SK-N-SH treated with all-trans-retinoic acid at 6 μM for 48 hours (cell line): ENCODE measurements at regions not wholly inside any gene's neighbourhood (a gene's known extent, or its start where the extent isn't known, plus 50 kb on each side); places are given as distances from the start of the nearest gene placed in this dataset.

ENCODE experiments used
- ATAC-seq: fragments of 200-7000 bp; cut with Tn5 transposase; 3 replicates; pipeline ENCODE4 v1.9.1; 2020; ENCODE audit warnings: mild to moderate bottlenecking, moderate library complexity
- ARNTL ChIP-seq: fragments of 450-650 bp; formaldehyde crosslinking; IDR thresholded peaks from 2 replicates; pipeline ENCODE4 v1.5.0; 2020; ENCODE audit warnings: low read depth, mild to moderate bottlenecking, moderate library complexity, borderline replicate concordance
- BACH2 ChIP-seq: fragments of 250-450 bp; sonication (Bioruptor Pico); IDR thresholded peaks from 2 replicates; pipeline ENCODE4 v1.9.0; 2021; ENCODE audit warnings: mild to moderate bottlenecking, borderline replicate concordance
- CSDC2 ChIP-seq: fragments of 250-450 bp; sonication (Bioruptor Pico); IDR thresholded peaks from 2 replicates; pipeline ENCODE4 v1.5.0; 2020; ENCODE audit warnings: mild to moderate bottlenecking, moderate library complexity
- ESRRG ChIP-seq: fragments of 250-450 bp; sonication (Bioruptor Pico); IDR thresholded peaks from 2 replicates; pipeline ENCODE4 v1.6.1; 2021; ENCODE audit warnings: mild to moderate bottlenecking
- GLIS3 ChIP-seq: fragments of 250-450 bp; sonication (Bioruptor Pico); IDR thresholded peaks from 2 replicates; pipeline ENCODE4 v1.5.0; 2020; ENCODE audit warnings: mild to moderate bottlenecking, moderate library complexity
- ISL1 ChIP-seq: fragments of 250-450 bp; sonication (Bioruptor Pico); IDR thresholded peaks from 2 replicates; pipeline ENCODE4 v2.1.2; 2022; ENCODE audit warnings: mild to moderate bottlenecking, moderate library complexity
- OSR1 ChIP-seq: fragments of 250-450 bp; sonication (Bioruptor Pico); IDR thresholded peaks from 2 replicates; pipeline ENCODE4 v1.8.0; 2022; ENCODE audit warnings: moderate library complexity, mild to moderate bottlenecking, inconsistent platforms
- PPARA ChIP-seq: fragments of 250-450 bp; sonication (Bioruptor Pico); IDR thresholded peaks from 2 replicates; pipeline ENCODE4 v1.5.0; 2020; ENCODE audit warnings: mild to moderate bottlenecking, borderline replicate concordance
- RARB ChIP-seq: fragments of 250-450 bp; sonication (Bioruptor Pico); IDR thresholded peaks from 2 replicates; pipeline ENCODE4 v1.8.0; 2021; ENCODE audit warnings: mild to moderate bottlenecking, moderate library complexity
- SNAI2 ChIP-seq: fragments of 250-450 bp; sonication (Bioruptor Pico); IDR thresholded peaks from 2 replicates; pipeline ENCODE4 v1.5.0; 2020; ENCODE audit warnings: mild to moderate bottlenecking, moderate library complexity
- TCF4 ChIP-seq: fragments of 250-450 bp; sonication (Bioruptor Pico); IDR thresholded peaks from 2 replicates; pipeline ENCODE4 v1.8.0; 2021; ENCODE audit warnings: mild to moderate bottlenecking, moderate library complexity, borderline replicate concordance
- TOX ChIP-seq: fragments of 250-450 bp; sonication (Bioruptor Pico); IDR thresholded peaks from 2 replicates; pipeline ENCODE4 v1.8.0; 2021; ENCODE audit warnings: mild to moderate bottlenecking, moderate library complexity, borderline replicate concordance
- ZC3H10 ChIP-seq: fragments of 250-450 bp; sonication (Bioruptor Pico); IDR thresholded peaks from 2 replicates; pipeline ENCODE4 v1.5.1; 2021; ENCODE audit warnings: mild to moderate bottlenecking, moderate library complexity
- ZFP3 ChIP-seq: fragments of 250-450 bp; sonication (Bioruptor Pico); IDR thresholded peaks from 2 replicates; pipeline ENCODE4 v1.5.0; 2020; ENCODE audit warnings: mild to moderate bottlenecking, moderate library complexity
- ZFP30 ChIP-seq: fragments of 450-650 bp; formaldehyde crosslinking; IDR thresholded peaks from 2 replicates; pipeline ENCODE4 v1.5.0; 2022; ENCODE audit warnings: mild to moderate bottlenecking, moderate library complexity
- ZNF565 ChIP-seq: fragments of 450-650 bp; formaldehyde crosslinking; conservative IDR thresholded peaks from 2 replicates; pipeline ENCODE4 v1.5.0; 2020; ENCODE audit warnings: low read depth, mild to moderate bottlenecking, moderate library complexity
- ZNF8 ChIP-seq: fragments of 450-650 bp; formaldehyde crosslinking; IDR thresholded peaks from 2 replicates; pipeline ENCODE4 v1.5.0; 2020; ENCODE audit warnings: mild to moderate bottlenecking, moderate library complexity
- TF ChIP-seq, protein P1 (sequence below): fragments of 250-450 bp; sonication (Bioruptor Pico); IDR thresholded peaks from 2 replicates; pipeline ENCODE4 v1.8.0; 2020; ENCODE audit warnings: mild to moderate bottlenecking, moderate library complexity, borderline replicate concordance
- TF ChIP-seq, protein P2 (sequence below): fragments of 250-450 bp; sonication (Bioruptor Pico); IDR thresholded peaks from 2 replicates; pipeline ENCODE4 v1.8.0; 2021; ENCODE audit warnings: low read depth, mild to moderate bottlenecking, moderate library complexity, borderline replicate concordance
- TF ChIP-seq, protein P3 (sequence below): fragments of 250-450 bp; sonication (Bioruptor Pico); IDR thresholded peaks from 2 replicates; pipeline ENCODE4 v1.5.1; 2021; ENCODE audit warnings: mild to moderate bottlenecking, moderate library complexity
- TF ChIP-seq, protein P4 (sequence below): fragments of 250-450 bp; sonication (Bioruptor Pico); IDR thresholded peaks from 2 replicates; pipeline ENCODE4 v1.5.1; 2020; ENCODE audit warnings: low read depth, mild to moderate bottlenecking, moderate library complexity

DNA sequence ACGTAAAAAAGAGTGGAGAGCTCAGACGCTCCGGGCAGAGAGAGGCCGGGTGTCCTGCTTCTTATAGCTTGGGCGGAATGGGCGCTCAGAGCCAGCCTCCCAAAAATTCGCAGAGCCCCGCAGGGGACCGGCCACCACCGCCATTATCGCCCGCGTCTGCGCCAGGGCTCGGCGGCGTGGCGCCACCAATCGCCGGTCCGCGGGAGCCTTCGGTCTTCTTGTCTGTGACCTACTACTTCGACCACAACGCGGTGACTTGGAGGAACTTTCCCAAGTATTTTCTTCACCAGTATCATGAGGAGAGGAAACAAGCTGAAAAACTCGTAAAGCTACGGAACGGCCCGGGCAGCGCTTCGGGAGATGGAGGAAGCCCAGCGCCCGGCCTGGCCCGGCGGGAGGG is 1138.1 kb upstream of the CHAC2 start:
- no peak for ATAC-seq
- TF ChIP-seq ESRRG (CRISPR knock-in tag) (no peak), RARB (CRISPR knock-in tag) (no peak), ISL1 (CRISPR knock-in tag) (no peak), ZC3H10 (CRISPR knock-in tag) (no peak), ZNF565 (no peak), TCF4 (CRISPR knock-in tag) (no peak), PPARA (CRISPR knock-in tag) (no peak), SNAI2 (CRISPR knock-in tag) (no peak), TOX (no peak)
- TF ChIP-seq, protein P1, sequence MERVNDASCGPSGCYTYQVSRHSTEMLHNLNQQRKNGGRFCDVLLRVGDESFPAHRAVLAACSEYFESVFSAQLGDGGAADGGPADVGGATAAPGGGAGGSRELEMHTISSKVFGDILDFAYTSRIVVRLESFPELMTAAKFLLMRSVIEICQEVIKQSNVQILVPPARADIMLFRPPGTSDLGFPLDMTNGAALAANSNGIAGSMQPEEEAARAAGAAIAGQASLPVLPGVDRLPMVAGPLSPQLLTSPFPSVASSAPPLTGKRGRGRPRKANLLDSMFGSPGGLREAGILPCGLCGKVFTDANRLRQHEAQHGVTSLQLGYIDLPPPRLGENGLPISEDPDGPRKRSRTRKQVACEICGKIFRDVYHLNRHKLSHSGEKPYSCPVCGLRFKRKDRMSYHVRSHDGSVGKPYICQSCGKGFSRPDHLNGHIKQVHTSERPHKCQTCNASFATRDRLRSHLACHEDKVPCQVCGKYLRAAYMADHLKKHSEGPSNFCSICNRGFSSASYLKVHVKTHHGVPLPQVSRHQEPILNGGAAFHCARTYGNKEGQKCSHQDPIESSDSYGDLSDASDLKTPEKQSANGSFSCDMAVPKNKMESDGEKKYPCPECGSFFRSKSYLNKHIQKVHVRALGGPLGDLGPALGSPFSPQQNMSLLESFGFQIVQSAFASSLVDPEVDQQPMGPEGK (CRISPR knock-in tag), result no peak
- TF ChIP-seq, all 23 proteins: peak for 0

DNA sequence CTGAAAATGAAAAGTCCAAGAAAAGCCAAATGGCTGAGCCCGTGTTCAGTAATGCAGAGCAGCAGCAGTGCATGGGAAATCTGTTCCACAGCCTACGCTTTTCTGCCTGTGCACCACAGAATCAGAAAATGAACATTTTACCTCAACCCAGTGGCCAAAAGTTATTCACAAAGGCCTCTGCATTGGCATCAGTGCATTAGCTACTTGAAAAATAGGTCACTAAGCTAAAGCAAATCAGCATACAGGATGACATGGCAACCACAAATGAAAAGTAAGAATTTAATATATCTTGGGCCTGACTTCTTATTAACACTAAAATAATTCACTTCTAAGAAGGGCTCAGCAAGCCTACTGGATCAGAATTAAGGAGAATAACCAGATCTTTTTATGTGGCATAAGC is 1145.3 kb upstream of the CHAC2 start:
- no peak for TF ChIP-seq TCF4 (CRISPR knock-in tag)
- no peak for TF ChIP-seq PPARA (CRISPR knock-in tag)

DNA sequence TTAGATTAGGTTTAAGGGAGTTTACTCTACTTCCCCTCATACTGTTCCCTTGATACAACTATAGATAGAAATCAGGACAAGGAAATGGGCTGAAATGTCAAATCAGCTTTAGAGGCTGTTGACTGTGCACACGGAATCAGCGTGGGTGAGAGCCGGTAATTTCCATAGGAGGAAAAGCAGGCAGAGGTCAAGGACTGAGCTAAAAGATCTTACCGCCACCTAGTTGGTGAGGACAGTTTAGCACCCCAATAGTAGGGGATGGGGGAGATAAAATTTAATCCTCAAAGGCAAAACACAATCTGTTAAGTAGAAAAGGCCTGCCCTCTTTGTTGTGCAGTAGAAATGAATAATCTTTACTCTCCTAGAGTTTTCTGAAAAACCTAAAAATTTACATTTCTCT is 1154.5 kb upstream of the CHAC2 start:
- TF ChIP-seq GLIS3 (CRISPR knock-in tag) (no peak), ESRRG (CRISPR knock-in tag) (no peak), SNAI2 (CRISPR knock-in tag) (no peak), ISL1 (CRISPR knock-in tag) (no peak), ZNF8 (CRISPR knock-in tag) (no peak), ZNF565 (no peak), TCF4 (CRISPR knock-in tag) (no peak), ZFP3 (CRISPR knock-in tag) (no peak), PPARA (CRISPR knock-in tag) (no peak), ARNTL (CRISPR knock-in tag) (no peak), BACH2 (no peak), CSDC2 (CRISPR knock-in tag) (no peak), TOX (no peak), RARB (CRISPR knock-in tag) (no peak), ZFP30 (CRISPR knock-in tag) (no peak), OSR1 (no peak)
- TF ChIP-seq, protein P2, sequence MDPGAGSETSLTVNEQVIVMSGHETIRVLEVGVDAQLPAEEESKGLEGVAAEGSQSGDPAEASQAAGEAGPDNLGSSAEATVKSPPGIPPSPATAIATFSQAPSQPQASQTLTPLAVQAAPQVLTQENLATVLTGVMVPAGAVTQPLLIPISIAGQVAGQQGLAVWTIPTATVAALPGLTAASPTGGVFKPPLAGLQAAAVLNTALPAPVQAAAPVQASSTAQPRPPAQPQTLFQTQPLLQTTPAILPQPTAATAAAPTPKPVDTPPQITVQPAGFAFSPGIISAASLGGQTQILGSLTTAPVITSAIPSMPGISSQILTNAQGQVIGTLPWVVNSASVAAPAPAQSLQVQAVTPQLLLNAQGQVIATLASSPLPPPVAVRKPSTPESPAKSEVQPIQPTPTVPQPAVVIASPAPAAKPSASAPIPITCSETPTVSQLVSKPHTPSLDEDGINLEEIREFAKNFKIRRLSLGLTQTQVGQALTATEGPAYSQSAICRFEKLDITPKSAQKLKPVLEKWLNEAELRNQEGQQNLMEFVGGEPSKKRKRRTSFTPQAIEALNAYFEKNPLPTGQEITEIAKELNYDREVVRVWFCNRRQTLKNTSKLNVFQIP (CRISPR knock-in tag), result no peak
- TF ChIP-seq, protein P3, sequence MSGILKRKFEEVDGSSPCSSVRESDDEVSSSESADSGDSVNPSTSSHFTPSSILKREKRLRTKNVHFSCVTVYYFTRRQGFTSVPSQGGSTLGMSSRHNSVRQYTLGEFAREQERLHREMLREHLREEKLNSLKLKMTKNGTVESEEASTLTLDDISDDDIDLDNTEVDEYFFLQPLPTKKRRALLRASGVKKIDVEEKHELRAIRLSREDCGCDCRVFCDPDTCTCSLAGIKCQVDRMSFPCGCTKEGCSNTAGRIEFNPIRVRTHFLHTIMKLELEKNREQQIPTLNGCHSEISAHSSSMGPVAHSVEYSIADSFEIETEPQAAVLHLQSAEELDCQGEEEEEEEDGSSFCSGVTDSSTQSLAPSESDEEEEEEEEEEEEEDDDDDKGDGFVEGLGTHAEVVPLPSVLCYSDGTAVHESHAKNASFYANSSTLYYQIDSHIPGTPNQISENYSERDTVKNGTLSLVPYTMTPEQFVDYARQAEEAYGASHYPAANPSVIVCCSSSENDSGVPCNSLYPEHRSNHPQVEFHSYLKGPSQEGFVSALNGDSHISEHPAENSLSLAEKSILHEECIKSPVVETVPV (CRISPR knock-in tag), result no peak
- TF ChIP-seq, protein P4, sequence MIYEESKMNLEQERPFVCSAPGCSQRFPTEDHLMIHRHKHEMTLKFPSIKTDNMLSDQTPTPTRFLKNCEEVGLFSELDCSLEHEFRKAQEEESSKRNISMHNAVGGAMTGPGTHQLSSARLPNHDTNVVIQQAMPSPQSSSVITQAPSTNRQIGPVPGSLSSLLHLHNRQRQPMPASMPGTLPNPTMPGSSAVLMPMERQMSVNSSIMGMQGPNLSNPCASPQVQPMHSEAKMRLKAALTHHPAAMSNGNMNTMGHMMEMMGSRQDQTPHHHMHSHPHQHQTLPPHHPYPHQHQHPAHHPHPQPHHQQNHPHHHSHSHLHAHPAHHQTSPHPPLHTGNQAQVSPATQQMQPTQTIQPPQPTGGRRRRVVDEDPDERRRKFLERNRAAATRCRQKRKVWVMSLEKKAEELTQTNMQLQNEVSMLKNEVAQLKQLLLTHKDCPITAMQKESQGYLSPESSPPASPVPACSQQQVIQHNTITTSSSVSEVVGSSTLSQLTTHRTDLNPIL (CRISPR knock-in tag), result no peak
- TF ChIP-seq, all 23 proteins: peak for 0
- ATAC-seq, result no peak

More for the DNA sequence above, 1145.3 kb upstream of the CHAC2 start:
- ATAC-seq, result no peak

DNA sequence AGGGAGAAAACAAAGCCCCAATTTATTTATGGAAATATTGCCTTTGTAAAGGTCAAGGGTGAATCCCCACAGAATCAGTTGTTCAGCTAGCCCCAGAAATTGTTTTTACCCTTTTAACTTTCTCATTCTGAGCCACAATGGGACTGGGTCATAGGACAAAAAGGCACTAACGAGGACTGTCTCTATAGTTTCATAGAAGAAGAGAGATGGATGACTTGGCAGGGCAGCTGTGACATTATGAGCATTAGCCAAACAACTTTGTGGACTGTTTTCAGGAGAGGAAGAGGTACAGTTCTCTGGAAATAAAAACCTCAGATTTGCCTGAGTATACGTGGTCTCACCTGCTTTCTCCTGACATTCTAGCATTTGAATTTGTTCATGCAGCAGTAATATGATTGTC is 1155.8 kb upstream of the CHAC2 start:
- no peak for TF ChIP-seq ARNTL (CRISPR knock-in tag)
- TF ChIP-seq RARB (CRISPR knock-in tag), result no peak
- no peak for TF ChIP-seq ESRRG (CRISPR knock-in tag)
- no peak for TF ChIP-seq TCF4 (CRISPR knock-in tag)
- TF ChIP-seq PPARA (CRISPR knock-in tag), result no peak
- no peak for TF ChIP-seq BACH2
- no peak for ATAC-seq

DNA sequence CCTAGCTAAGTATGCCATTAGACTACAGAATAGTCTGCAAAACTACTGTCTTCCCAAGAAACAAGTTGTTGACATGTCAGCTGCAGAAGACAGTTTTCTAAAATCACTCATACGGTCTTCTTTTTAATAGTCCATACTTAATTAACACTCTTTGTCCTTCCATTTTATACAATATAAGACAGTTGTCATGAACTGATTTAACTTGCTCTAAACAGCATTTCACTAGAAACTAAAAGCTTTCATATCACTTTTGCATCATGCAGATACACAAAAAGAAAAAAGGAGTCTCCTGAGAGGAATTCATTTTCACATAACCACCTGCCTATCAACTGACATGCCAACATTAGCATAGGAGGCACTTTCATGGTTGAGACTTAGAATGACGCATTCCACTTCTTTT is 1159.6 kb upstream of the CHAC2 start:
- ATAC-seq, result no peak
- no peak for TF ChIP-seq TCF4 (CRISPR knock-in tag)
